AG20443 (cell line): ENCODE measurements at regions not wholly inside any gene's neighbourhood (a gene's known extent, or its start where the extent isn't known, plus 50 kb on each side); places are given as distances from the start of the nearest gene placed in this dataset.
"Not testable (repeated sequence)": the region's sequence is repeated elsewhere in the genome, so short reads cannot be mapped to it uniquely, and the experiment has no call there.

ENCODE experiments used
- DNase-seq: peaks from one replicate; pipeline ENCODE4 v3.0.0; 2012; ENCODE audit warnings: low spot score, mixed read lengths

GRCh38 chr13:69092615-69093322, 1014.9 kb upstream of the ATXN8OS start:
- no peak for DNase-seq

DNA sequence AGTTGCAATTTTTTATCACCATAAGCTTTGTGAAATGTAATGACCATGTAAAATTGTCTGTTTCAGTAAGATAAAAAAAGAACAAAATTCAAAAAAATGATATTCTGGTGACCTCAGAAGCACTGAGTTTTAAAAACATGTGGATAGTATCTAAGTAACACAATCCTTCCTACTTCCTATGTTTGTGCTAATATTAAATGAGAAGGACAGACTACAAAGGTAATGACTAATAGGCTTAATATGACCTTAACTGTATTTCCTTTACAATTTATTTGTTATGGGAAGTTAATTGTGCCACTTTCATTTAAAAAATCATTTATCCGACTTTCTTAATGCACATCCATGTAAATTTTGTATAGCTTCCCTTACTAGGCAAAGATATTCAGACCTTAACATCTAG, 1030.4 kb upstream of the ATXN8OS start:
- no peak for DNase-seq

DNA sequence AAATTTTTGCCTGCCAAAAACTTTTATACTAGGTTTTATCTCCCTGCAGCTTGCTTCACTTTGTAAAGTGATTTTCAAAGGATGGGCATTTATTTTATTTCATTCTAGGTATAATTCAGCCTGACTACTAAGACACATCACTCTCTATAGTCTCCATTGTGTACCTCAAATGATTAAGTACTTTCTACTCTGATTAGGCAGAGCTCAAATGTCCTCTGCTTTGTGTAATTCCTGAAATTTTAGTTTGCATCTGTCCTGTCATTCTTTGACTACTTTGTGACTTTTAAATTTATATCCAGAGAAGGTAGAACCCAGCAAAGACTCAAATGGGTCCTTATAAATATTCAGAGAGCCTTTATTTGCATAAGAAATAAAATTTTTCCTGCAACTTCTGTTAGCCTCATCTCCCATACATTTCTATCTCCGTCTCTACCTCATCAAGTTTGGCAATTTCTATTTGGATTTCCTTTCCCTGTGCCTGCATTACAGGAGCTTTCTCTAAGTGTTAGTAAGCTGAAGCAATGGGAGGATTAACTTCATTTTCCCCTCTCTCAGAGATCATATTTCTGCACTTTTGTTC, 1038.0 kb upstream of the ATXN8OS start:
- no peak for DNase-seq

GRCh38 chr13:69050696-69051095, 1056.9 kb upstream of the ATXN8OS start:
- no peak for DNase-seq

GRCh38 chr13:69044629-69045028, 1063.0 kb upstream of the ATXN8OS start:
- no peak for DNase-seq

GRCh38 chr13:69040898-69041297, 1066.7 kb upstream of the ATXN8OS start:
- no peak for DNase-seq

DNA sequence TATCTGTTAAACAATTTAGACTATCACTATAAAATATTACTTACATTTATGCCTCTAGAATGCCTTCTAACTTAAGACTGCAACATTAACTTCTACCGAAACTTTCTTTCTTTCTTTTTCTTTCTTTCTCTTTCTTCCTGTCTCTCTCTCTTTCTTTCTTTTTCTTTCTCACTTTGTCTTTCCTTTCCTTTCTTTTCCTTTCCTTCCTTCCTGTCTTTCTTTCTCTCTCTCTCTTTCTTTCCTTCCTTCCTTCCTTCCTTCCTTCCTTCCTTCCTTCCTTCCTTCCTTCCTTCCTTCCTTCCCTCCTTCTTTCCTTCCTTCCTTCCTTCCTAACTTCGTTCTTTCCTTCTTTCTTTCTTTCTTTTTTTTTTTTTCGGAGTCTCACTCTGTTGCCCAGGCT, 1071.9 kb upstream of the ATXN8OS start:
- no peak for DNase-seq

GRCh38 chr13:69028936-69029335, 1078.7 kb upstream of the ATXN8OS start:
- DNase-seq: no peak

DNA sequence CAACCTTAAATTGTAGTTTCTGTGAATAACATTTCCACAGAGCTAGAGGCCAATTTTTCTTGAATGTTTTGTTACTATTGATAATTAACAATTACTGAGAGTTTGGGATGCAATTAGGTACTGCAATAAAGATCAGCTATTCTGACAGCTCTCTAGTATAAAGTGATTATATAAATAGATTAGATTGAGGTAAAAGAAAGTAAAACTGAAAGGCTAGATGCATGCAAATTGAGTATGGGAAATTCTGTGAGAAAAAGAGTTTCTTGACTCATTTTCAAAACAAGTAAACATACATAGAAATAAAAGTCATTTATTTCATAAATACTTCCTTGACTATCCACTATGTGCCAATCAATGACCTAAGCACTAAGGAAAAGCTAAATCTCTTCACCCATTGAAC, 1087.5 kb upstream of the ATXN8OS start:
- no peak for DNase-seq

- not testable (repeated sequence) for DNase-seq
Measured at GRCh38 chr13:69018173-69018572, 1089.5 kb upstream of the ATXN8OS start.

GRCh38 chr13:69010789-69011188, 1096.8 kb upstream of the ATXN8OS start:
- DNase-seq: no peak

DNA sequence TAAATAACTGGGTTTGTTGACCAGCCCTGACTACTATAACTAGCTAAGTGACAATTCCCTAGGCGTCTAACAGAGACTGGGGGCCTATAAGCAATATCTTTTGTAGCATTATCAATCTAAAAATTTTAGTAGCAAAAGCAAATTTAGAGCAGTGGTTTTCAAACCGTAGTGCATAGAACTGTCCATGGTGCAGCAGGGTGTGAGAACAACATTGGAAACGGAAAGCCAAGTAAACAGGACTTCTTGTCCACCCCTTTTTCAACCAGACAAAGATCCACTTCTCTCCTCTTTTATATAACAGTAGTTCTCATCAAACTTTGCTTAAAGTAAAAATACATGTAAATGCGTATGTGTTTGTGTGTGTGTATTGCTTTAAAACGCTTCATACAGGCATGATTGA, 1099.1 kb upstream of the ATXN8OS start:
- DNase-seq: no peak

GRCh38 chr13:68998056-68998455, 1109.6 kb upstream of the ATXN8OS start:
- DNase-seq: no peak

GRCh38 chr13:68996668-68997025, 1111.0 kb upstream of the ATXN8OS start:
- no peak for DNase-seq

- no peak for DNase-seq
Measured at GRCh38 chr13:68995972-68996667, 1111.5 kb upstream of the ATXN8OS start.

GRCh38 chr13:68993154-68993553, 1114.5 kb upstream of the ATXN8OS start:
- no peak for DNase-seq

GRCh38 chr13:68988176-68988575, 1119.5 kb upstream of the ATXN8OS start:
- DNase-seq: no peak

- no peak for DNase-seq
Measured at GRCh38 chr13:68987585-68987984, 1120.0 kb upstream of the ATXN8OS start.

DNA sequence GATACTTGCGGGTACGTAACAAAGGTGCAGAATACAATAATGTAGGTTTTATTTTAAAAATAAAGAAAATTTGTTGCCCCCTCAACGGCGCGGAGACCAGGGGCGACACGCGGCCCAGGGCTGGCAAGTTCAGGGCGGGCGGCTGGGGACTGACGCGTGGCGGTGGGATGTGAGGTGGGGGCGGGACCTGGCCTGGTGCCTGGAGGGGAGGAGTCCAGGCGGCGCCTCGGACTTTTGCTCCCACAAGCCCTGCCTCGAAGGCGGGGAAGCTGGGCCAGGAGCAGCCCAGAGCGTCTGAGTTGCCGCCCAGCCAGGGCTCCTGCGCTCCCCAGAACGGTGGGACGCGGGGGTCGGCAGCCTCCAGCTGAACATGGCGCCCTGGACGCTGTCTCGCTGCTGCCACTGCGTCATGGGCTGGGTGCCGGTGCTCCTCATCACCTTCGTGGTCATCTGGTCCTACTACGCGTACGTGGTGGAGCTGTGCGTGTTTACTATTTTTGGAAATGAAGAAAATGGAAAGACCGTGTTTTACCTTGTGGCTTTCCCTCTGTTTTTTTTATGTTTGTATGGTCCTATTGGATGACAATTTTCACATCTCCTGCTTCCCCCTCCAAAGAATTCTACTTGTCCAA, 1122.8 kb upstream of the ATXN8OS start:
- no peak for DNase-seq

- DNase-seq: no peak
Measured at GRCh38 chr13:68982961-68983619, 1124.5 kb upstream of the ATXN8OS start.

DNA sequence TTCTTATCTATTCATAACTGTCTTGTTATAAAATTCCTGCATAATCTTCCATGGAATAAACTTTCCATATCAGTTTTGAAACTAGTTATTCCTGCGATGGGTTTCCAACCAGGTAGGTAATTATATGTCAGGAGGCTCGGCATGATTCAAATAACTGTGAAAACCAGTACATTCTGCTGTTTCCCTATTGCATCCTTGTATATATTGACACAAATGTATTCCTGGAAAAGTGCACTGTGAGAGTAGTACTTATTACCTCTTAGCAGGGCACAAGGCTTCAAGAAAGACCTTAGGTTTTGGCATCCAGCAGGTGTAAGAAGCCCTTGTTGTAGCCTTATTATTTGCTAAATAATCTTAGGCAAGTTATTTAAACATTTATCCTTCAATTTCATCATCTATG, 1131.3 kb upstream of the ATXN8OS start:
- DNase-seq: no peak

DNA sequence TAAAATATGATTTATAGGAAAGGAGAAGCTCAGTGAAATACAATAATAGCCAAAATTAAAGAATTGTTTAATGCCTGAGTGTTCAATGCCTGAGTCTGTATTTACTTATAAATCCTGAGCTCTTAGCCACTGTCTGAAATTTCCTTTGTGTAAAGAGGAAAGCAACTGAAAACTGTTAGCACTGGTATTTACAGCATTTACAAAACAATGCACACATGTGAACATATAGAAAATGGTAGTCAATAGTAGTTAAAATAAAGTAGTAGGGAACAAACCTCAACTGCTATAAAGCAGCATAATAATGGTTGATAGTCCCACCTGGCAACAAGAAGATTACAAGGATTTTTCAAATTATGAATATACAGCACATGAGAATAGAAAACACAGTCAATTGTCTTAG, 1137.1 kb upstream of the ATXN8OS start:
- no peak for DNase-seq

DNA sequence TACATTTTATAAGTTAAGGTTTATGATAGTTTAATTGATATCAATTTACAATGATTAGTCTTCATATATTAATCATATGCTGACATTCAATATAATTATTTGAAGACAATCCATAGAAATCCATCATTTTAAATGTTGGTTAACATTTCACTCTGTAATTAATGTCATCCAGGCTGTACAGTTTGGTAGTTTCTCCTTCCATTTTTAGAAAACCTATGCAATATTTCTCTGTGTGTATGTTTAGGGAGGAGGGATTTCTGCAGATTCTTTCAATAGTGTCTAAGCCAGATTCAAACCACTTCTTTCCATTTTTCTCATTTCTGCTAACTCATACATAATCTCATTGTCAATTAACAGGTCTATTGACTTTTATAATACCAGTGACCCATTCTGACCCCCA, 1159.0 kb upstream of the ATXN8OS start:
- no peak for DNase-seq
